Caco-2 (cell line): ENCODE measurements at regions not wholly inside any gene's neighbourhood (a gene's known extent, or its start where the extent isn't known, plus 50 kb on each side); places are given as distances from the start of the nearest gene placed in this dataset.

Experiments used
- BruUV-seq: library from RNA; stranded (reverse); fragments of 400-500 nt; replicated peaks from 2 replicates; lab custom pipeline; 2021; lab: Mats Ljungman, UMichigan
- CTCF ChIA-PET: fragments of 300-600 bp; sonication (Branson Sonifier 250); formaldehyde crosslinking; loops from one replicate; lab custom pipeline; 2022; ENCODE audit warnings: antibody characterized with exemption; lab: Charles Lee
- POLR2A ChIA-PET: fragments of 300-600 bp; sonication (Branson Sonifier 250); formaldehyde crosslinking; loops from one replicate; lab custom pipeline; 2022; ENCODE audit warnings: antibody characterized with exemption; lab: Charles Lee
- DNase-seq, 2 experiments: peaks; one replicate each; pipeline versions ENCODE4 v3.0.0 to v3.0.0-alpha.2; 2020 to 2022
- H3K27me3 ChIP-seq: replicated peaks from 2 replicates; pipeline ENCODE4 v1.6.0; 2011; ENCODE audit warnings: low read length; ENCODE audit not compliant: control insufficient read depth, insufficient read depth
- H3K36me3 ChIP-seq: 2 replicates; pipeline ENCODE4 v1.5.1; 2011; ENCODE audit warnings: low read length; ENCODE audit not compliant: control insufficient read depth, insufficient read depth
- H3K4me1 ChIP-seq: fragments of 250-450 bp; sonication (Bioruptor Pico); 2 replicates; pipeline ENCODE4 v1.5.1; 2020; ENCODE audit warnings: mild to moderate bottlenecking
- H3K4me3 ChIP-seq: 2 replicates; pipeline ENCODE4 v1.5.1; 2011; ENCODE audit warnings: low read depth, mild to moderate bottlenecking, control low read depth, low read length
- H3K9me3 ChIP-seq: fragments of 250-450 bp; sonication (Bioruptor Pico); 2 replicates; pipeline ENCODE4 v1.5.1; 2020; ENCODE audit warnings: mild to moderate bottlenecking, moderate library complexity
- H3K27ac Mint-ChIP-seq: one replicate; pipeline ENCODE4 v1.8.0; 2022; ENCODE audit warnings: mixed read lengths; ENCODE audit not compliant: unreplicated experiment
- H3K27me3 Mint-ChIP-seq: one replicate; pipeline ENCODE4 v1.8.0; 2022; ENCODE audit warnings: mixed read lengths; ENCODE audit not compliant: insufficient read depth, unreplicated experiment
- H3K36me3 Mint-ChIP-seq: one replicate; pipeline ENCODE4 v1.8.0; 2022; ENCODE audit warnings: mild to moderate bottlenecking, mixed read lengths; ENCODE audit not compliant: insufficient read depth, unreplicated experiment
- H3K4me1 Mint-ChIP-seq: one replicate; pipeline ENCODE4 v1.8.0; 2022; ENCODE audit warnings: low read depth, mixed read lengths; ENCODE audit not compliant: unreplicated experiment
- H3K4me3 Mint-ChIP-seq: one replicate; pipeline ENCODE4 v1.8.0; 2022; ENCODE audit warnings: mild to moderate bottlenecking, moderate library complexity, mixed read lengths; ENCODE audit not compliant: unreplicated experiment
- H3K9me3 Mint-ChIP-seq: one replicate; pipeline ENCODE4 v1.8.0; 2022; ENCODE audit warnings: mixed read lengths; ENCODE audit not compliant: unreplicated experiment
- intact Hi-C: fragments of 100-400 bp; cut with micrococcal nuclease; formaldehyde crosslinking; loops from one replicate; pipeline ENCODE4 v1.10.0; 2022; ENCODE audit not compliant: unreplicated experiment
- TF ChIP-seq, protein P1 (sequence below), 2 experiments: fragments of 200-600 bp in 1 of 2; IDR thresholded peaks; 1 replicate in 1 of 2; 2 replicates in 1 of 2; pipeline versions ENCODE4 v1.5.1 to v1.8.0; 2011 to 2022; ENCODE audit warnings: antibody characterized with exemption in 1 of 2, control low read depth in 1 of 2, inconsistent platforms in 1 of 2, low read depth in 1 of 2, low read length in 1 of 2, mild to moderate bottlenecking in 1 of 2, moderate library complexity in 1 of 2; ENCODE audit not compliant: insufficient read depth in 1 of 2, severe bottlenecking in 1 of 2, unreplicated experiment in 1 of 2

DNA sequence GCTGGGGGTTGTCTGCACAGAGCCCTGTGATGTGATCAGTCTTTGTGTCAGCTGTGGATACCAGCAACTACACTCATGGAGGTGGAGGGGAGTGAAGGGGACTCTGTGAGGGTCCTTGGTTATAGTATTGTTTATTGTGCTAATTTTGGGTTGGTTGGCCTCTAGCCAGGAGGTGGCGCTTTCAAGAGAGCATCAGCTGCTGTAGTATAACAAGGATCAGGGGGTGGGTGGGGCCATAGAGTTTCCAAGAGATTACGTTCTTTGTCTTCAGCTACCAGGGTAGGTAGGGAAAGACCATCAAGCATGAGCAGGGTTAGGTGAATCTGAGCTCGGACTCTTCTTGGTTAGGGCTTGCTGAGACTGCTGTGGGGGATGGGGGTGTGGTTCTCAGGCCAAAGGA, 97.1 kb upstream of the HS3ST3A1 start:
- BruUV-seq, result no TSS peak
- no peaks in the 10 kb centered on the region for H3K4me1 Mint-ChIP-seq
- peak in 1 of 2 experiments; percentile 0 for DNase-seq
- Histone ChIP-seq H3K4me3 (no peak overlapping the region), H3K36me3 (no peaks in the 10 kb centered on the region), H3K9me3 (no peaks in the 10 kb centered on the region), H3K27me3 (no peaks in the 10 kb centered on the region), H3K4me1 (no peaks in the 10 kb centered on the region)
- no peaks in the 10 kb centered on the region for H3K27me3 Mint-ChIP-seq
- H3K9me3 Mint-ChIP-seq, result no peaks in the 10 kb centered on the region
- TF ChIP-seq, protein P1, sequence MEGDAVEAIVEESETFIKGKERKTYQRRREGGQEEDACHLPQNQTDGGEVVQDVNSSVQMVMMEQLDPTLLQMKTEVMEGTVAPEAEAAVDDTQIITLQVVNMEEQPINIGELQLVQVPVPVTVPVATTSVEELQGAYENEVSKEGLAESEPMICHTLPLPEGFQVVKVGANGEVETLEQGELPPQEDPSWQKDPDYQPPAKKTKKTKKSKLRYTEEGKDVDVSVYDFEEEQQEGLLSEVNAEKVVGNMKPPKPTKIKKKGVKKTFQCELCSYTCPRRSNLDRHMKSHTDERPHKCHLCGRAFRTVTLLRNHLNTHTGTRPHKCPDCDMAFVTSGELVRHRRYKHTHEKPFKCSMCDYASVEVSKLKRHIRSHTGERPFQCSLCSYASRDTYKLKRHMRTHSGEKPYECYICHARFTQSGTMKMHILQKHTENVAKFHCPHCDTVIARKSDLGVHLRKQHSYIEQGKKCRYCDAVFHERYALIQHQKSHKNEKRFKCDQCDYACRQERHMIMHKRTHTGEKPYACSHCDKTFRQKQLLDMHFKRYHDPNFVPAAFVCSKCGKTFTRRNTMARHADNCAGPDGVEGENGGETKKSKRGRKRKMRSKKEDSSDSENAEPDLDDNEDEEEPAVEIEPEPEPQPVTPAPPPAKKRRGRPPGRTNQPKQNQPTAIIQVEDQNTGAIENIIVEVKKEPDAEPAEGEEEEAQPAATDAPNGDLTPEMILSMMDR (IDR thresholded peaks at IDR 0.05; ENCODE audit: insufficient read depth in 1 of 2, low read depth in 1 of 2, low read length in 1 of 2, severe bottlenecking in 1 of 2, unreplicated experiment in 1 of 2), result no peak
- ChIA-PET CTCF (no interaction called here), POLR2A (no interaction called here)
- no peaks in the 10 kb centered on the region for H3K36me3 Mint-ChIP-seq
- H3K4me3 Mint-ChIP-seq, result no peak overlapping the region
- H3K27ac Mint-ChIP-seq, result no peak overlapping the region
- intact Hi-C loops, result no loop called here

DNA sequence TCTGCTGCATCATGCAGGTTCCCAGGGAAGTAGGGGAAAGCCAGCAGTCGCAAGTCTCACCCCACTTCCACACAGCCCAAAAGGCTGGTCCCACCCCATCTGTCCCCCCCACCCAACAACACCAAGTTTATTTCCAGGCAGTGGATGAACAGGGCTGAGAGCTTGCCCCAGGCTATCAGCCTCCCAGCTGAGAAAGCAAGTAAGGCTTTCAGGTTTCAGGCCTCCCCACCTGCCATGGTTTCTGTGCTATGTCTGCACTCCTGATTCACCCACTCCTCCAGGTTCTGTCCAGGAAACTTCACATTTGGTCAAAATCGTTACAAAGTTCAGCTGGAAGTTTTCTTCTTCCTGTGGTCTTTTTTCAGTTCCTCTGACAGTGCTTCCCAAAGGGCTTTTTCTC, 97.5 kb upstream of the HS3ST3A1 start:
- BruUV-seq, result no TSS peak
- Mint-ChIP-seq H3K9me3 (no peaks in the 10 kb centered on the region), H3K4me3 (no peak overlapping the region), H3K36me3 (no peaks in the 10 kb centered on the region), H3K27ac (no peak overlapping the region), H3K27me3 (no peaks in the 10 kb centered on the region), H3K4me1 (no peaks in the 10 kb centered on the region)
- POLR2A ChIA-PET, result no interaction called here
- CTCF ChIA-PET, result interaction anchor here (0.6 kb wide), 1 partner anchor 562 kb away, joined by 3 read pairs; no protein-coding TSS in a partner anchor
- H3K4me1 ChIP-seq, result no peaks in the 10 kb centered on the region
- TF ChIP-seq, protein P1 (IDR thresholded peaks at IDR 0.05; ENCODE audit: insufficient read depth in 1 of 2, low read depth in 1 of 2, low read length in 1 of 2, severe bottlenecking in 1 of 2, unreplicated experiment in 1 of 2), result no peak
- H3K4me3 ChIP-seq, result no peak overlapping the region
- H3K27me3 ChIP-seq, result no peaks in the 10 kb centered on the region
- intact Hi-C loops, result no loop called here
- H3K9me3 ChIP-seq, result no peaks in the 10 kb centered on the region
- DNase-seq, result no peak
- no peaks in the 10 kb centered on the region for H3K36me3 ChIP-seq

DNA sequence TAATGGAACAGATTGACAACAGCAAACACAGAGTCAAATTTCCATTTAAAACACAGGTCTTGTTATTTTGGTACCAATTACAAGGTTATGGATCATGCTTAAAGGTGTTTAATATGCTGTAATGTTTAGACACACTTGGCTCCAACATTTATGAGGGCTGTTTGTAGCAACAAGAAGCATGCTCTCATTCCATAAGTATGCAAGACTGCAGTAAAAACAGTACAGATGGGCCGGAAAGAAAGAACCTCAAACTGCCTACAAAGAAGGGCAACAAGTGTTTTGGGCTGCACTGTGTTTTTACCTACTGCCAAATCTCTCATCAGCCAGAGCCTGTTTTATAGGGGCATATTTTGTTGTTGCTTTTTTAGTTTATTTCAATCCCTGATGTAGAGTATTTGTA, 100.5 kb upstream of the HS3ST3A1 start:
- no peaks in the 10 kb centered on the region for H3K36me3 Mint-ChIP-seq
- H3K27ac Mint-ChIP-seq, result no peak overlapping the region
- Histone ChIP-seq H3K4me1 (no peaks in the 10 kb centered on the region), H3K4me3 (no peak overlapping the region), H3K9me3 (no peaks in the 10 kb centered on the region), H3K36me3 (no peaks in the 10 kb centered on the region), H3K27me3 (no peaks in the 10 kb centered on the region)
- TF ChIP-seq, protein P1 (IDR thresholded peaks at IDR 0.05; ENCODE audit: insufficient read depth in 1 of 2, low read depth in 1 of 2, low read length in 1 of 2, severe bottlenecking in 1 of 2, unreplicated experiment in 1 of 2), result no peak
- DNase-seq, result no peak
- no peak overlapping the region for H3K4me3 Mint-ChIP-seq
- no peaks in the 10 kb centered on the region for H3K27me3 Mint-ChIP-seq
- POLR2A ChIA-PET, result no interaction called here
- BruUV-seq, result no TSS peak
- H3K9me3 Mint-ChIP-seq, result no peaks in the 10 kb centered on the region
- CTCF ChIA-PET, result no interaction called here
- H3K4me1 Mint-ChIP-seq, result no peaks in the 10 kb centered on the region
- intact Hi-C loops, result no loop called here
